Astrocyte of the cerebellum (primary cell): ENCODE measurements at regions not wholly inside any gene's neighbourhood (a gene's known extent, or its start where the extent isn't known, plus 50 kb on each side); places are given as distances from the start of the nearest gene placed in this dataset.

Experiments
- DNase-seq: peaks from one replicate; pipeline ENCODE4 v3.0.0-alpha.2; 2011; ENCODE audit warnings: low read depth
- H3K4me3 ChIP-seq: 2 replicates; pipeline ENCODE4 v1.5.1; 2011; ENCODE audit warnings: mild to moderate bottlenecking, low read depth, low read length, moderate library complexity
- CTCF ChIP-seq: IDR thresholded peaks from 2 replicates; pipeline ENCODE4 v1.5.1; 2012; ENCODE audit warnings: low read length, low read depth, moderate library complexity, mild to moderate bottlenecking; ENCODE audit errors: missing control alignments
- in situ Hi-C: cut with HindIII; loops from 2 replicates; pipeline ENCODE4 v1.10.0; 2017; ENCODE audit warnings: low sequenced_read_pairs

GRCh38 chr7:47663213-47663612 lies 81.3 kb upstream of the TNS3 start:
- H3K4me3 ChIP-seq = no peak overlapping the region
- in situ Hi-C loops = no loop called here
- DNase-seq = no peak
- TF ChIP-seq CTCF = no peak

GRCh38 chr7:47661051-47661714 lies 79.3 kb upstream of the TNS3 start:
- DNase-seq = no peak
- no peak overlapping the region for H3K4me3 ChIP-seq
- TF ChIP-seq CTCF = no peak
- in situ Hi-C loops = no loop called here

- in situ Hi-C loops = no loop called here
- no peak overlapping the region for H3K4me3 ChIP-seq
- no peak for TF ChIP-seq CTCF
These were observed 78.0 kb upstream of the TNS3 start for GRCh38 chr7:47659664-47660462.

GRCh38 chr7:47658886-47659635 lies 77.2 kb upstream of the TNS3 start:
- DNase-seq = no peak
- H3K4me3 ChIP-seq = no peak overlapping the region
- TF ChIP-seq CTCF = no peak
- in situ Hi-C loops = no loop called here

More at GRCh38 chr7:47659664-47660462, 78.0 kb upstream of the TNS3 start:
- no peak for DNase-seq

GRCh38 chr7:47657126-47657525 lies 75.2 kb upstream of the TNS3 start:
- H3K4me3 ChIP-seq = no peak overlapping the region
- in situ Hi-C loops = no loop called here
- DNase-seq = no peak
- TF ChIP-seq CTCF = no peak

GRCh38 chr7:47654672-47655298 lies 72.9 kb upstream of the TNS3 start:
- in situ Hi-C loops = no loop called here
- DNase-seq = no peak
- H3K4me3 ChIP-seq = no peak overlapping the region
- no peak for TF ChIP-seq CTCF
